Neural progenitor cell (in vitro differentiated cells): ENCODE measurements at regions not wholly inside any gene's neighbourhood (a gene's known extent, or its start where the extent isn't known, plus 50 kb on each side); places are given as distances from the start of the nearest gene placed in this dataset.
"Not testable (repeated sequence)": the region's sequence is repeated elsewhere in the genome, so short reads cannot be mapped to it uniquely, and the experiment has no call there.

Experiments
- EZH2 ChIP-seq: fragments of 200-600 bp; sonication (generic); IDR thresholded peaks from 2 replicates; pipeline ENCODE4 v1.6.1; 2017; ENCODE audit warnings: antibody characterized with exemption, mild to moderate bottlenecking, moderate library complexity
- EZH2phosphoT487 ChIP-seq: fragments of 200-600 bp; sonication (generic); IDR thresholded peaks from 2 replicates; pipeline ENCODE4 v1.6.1; 2017; ENCODE audit warnings: antibody characterized with exemption

DNA sequence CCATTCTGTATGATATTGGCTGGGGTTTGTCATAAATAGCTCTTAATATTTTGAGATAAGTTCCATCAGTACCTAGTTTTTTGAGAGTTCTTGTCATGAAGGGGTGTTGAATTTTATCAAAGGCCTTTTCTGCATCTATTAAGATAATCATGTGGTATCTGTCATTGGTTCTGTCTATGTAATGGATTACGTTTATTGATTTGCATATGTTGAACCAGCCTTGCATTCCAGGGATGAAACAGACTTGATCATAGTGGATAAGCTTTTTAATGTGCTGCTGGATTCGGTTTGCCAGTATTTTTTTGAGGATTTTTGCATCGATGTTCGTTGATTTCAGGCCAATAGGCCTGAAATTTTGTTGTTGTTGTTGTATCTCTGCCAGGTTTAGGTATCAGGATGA is 469.4 kb upstream of the SPRY2 start:
- TF ChIP-seq EZH2, EZH2phosphoT487: not testable (repeated sequence)
